MV-4-11 (cell line): ENCODE measurements at regions not wholly inside any gene's neighbourhood (a gene's known extent, or its start where the extent isn't known, plus 50 kb on each side); places are given as distances from the start of the nearest gene placed in this dataset.
A peak's percentile ranks its signal among the peaks of the same experiment; 100 is the strongest.

Experiments used
- DNase-seq: peaks from one replicate; lab custom pipeline; 2025; lab: John Stamatoyannopoulos, UW

- no peak for DNase-seq
These were observed 258.3 kb downstream of the DIPK2A start for GRCh38 chr3:144229953-144230352.

GRCh38 chr3:144235489-144235888 is 263.9 kb downstream of the DIPK2A start:
- DNase-seq: no peak

- DNase-seq: no peak
These were observed 265.7 kb downstream of the DIPK2A start for GRCh38 chr3:144237351-144237750.

GRCh38 chr3:144241404-144241803 is 269.8 kb downstream of the DIPK2A start:
- DNase-seq: no peak

- DNase-seq: no peak
These were observed 271.1 kb downstream of the DIPK2A start for GRCh38 chr3:144242747-144243146.

- no peak for DNase-seq
These were observed 273.0 kb downstream of the DIPK2A start for GRCh38 chr3:144244662-144245061.

GRCh38 chr3:144252896-144253295 is 281.3 kb downstream of the DIPK2A start:
- no peak for DNase-seq

- no peak for DNase-seq
These were observed 285.8 kb downstream of the DIPK2A start for GRCh38 chr3:144257381-144257780.

- no peak for DNase-seq
These were observed 287.6 kb downstream of the DIPK2A start for GRCh38 chr3:144259267-144259666.

GRCh38 chr3:144263706-144264105 is 292.1 kb downstream of the DIPK2A start:
- DNase-seq: no peak

- DNase-seq: no peak
These were observed 292.7 kb downstream of the DIPK2A start for GRCh38 chr3:144264350-144264749.

GRCh38 chr3:144264794-144265193 is 293.2 kb downstream of the DIPK2A start:
- DNase-seq: no peak

- DNase-seq: peak; percentile 72
These were observed 294.0 kb downstream of the DIPK2A start for GRCh38 chr3:144265542-144266100.

GRCh38 chr3:144270100-144270499 is 298.5 kb downstream of the DIPK2A start:
- DNase-seq: peak; percentile 91

GRCh38 chr3:144272680-144273079 is 301.1 kb downstream of the DIPK2A start:
- DNase-seq: no peak

- no peak for DNase-seq
These were observed 302.0 kb downstream of the DIPK2A start for GRCh38 chr3:144273601-144274000.

GRCh38 chr3:144275005-144275404 is 303.4 kb downstream of the DIPK2A start:
- no peak for DNase-seq

- DNase-seq: no peak
These were observed 310.7 kb downstream of the DIPK2A start for GRCh38 chr3:144282313-144282712.

GRCh38 chr3:144286235-144286910 is 314.8 kb downstream of the DIPK2A start:
- DNase-seq: no peak

- DNase-seq: no peak
These were observed 315.4 kb downstream of the DIPK2A start for GRCh38 chr3:144287001-144287400.

GRCh38 chr3:144289057-144289456 is 317.4 kb downstream of the DIPK2A start:
- no peak for DNase-seq

GRCh38 chr3:144294659-144295538 is 323.3 kb downstream of the DIPK2A start:
- DNase-seq: no peak

GRCh38 chr3:144295613-144296012 is 324.0 kb downstream of the DIPK2A start:
- DNase-seq: no peak
